Prostate gland (tissue), 2 donors: ENCODE measurements at regions not wholly inside any gene's neighbourhood (a gene's known extent, or its start where the extent isn't known, plus 50 kb on each side); places are given as distances from the start of the nearest gene placed in this dataset.

ENCODE experiments used
- POLR2A ChIP-seq: fragments of 450-650 bp; IDR thresholded peaks from one replicate; pipeline ENCODE4 v1.6.1; 2016; ENCODE audit warnings: antibody characterized with exemption, mild to moderate bottlenecking
- POLR2AphosphoS5 ChIP-seq: sonication (generic); formaldehyde crosslinking; IDR thresholded peaks from one replicate; pipeline ENCODE4 v1.6.1; 2017; ENCODE audit warnings: antibody characterized with exemption
- TF ChIP-seq, protein P1 (sequence below), 4 experiments: fragments of 200-600 bp in 2 of 4; fragments of 450-650 bp in 2 of 4; sonication (generic) in 2 of 4; IDR thresholded peaks; 1 replicate in 3 of 4; 2 replicates in 1 of 4; pipeline ENCODE4 v1.5.1; 2016 to 2019; ENCODE audit warnings: antibody characterized with exemption in 4 of 4, mild to moderate bottlenecking in 2 of 4, moderate library complexity in 2 of 4

GRCh38 chr1:58939666-58940370 lies 156.0 kb upstream of the JUN start:
- TF ChIP-seq POLR2A (no peak), POLR2AphosphoS5 (no peak)
- TF ChIP-seq, protein P1, sequence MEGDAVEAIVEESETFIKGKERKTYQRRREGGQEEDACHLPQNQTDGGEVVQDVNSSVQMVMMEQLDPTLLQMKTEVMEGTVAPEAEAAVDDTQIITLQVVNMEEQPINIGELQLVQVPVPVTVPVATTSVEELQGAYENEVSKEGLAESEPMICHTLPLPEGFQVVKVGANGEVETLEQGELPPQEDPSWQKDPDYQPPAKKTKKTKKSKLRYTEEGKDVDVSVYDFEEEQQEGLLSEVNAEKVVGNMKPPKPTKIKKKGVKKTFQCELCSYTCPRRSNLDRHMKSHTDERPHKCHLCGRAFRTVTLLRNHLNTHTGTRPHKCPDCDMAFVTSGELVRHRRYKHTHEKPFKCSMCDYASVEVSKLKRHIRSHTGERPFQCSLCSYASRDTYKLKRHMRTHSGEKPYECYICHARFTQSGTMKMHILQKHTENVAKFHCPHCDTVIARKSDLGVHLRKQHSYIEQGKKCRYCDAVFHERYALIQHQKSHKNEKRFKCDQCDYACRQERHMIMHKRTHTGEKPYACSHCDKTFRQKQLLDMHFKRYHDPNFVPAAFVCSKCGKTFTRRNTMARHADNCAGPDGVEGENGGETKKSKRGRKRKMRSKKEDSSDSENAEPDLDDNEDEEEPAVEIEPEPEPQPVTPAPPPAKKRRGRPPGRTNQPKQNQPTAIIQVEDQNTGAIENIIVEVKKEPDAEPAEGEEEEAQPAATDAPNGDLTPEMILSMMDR (IDR thresholded peaks at IDR 0.05), result no peak
